ENCODE measurements at regions not wholly inside any gene's neighbourhood (a gene's known extent, or its start where the extent isn't known, plus 50 kb on each side); places are given as distances from the start of the nearest gene placed in this dataset.

GRCh38 chr14:48398675-48399282, 723.4 kb upstream of the MDGA2 start:
- H3K9me3 Mint-ChIP-seq = peaks cover 0 to 4% of the 10 kb centered on the region in 2 experiments; a peak in 3 of 5 replicates
- Histone ChIP-seq H3K14ac (ENCODE audit: insufficient read depth, low read length) (no peak overlapping the region), H4K20me1 (ENCODE audit: control insufficient read depth, insufficient read depth, insufficient read length) (no peaks in the 10 kb centered on the region), H3K79me1 (ENCODE audit: insufficient read depth, low read depth, low read length, poor library complexity, severe bottlenecking) (no peaks in the 10 kb centered on the region), H3K4me1 (ENCODE audit: insufficient read depth, low read length) (peaks cover 2% of the 10 kb centered on the region; the same call in 1 of the 2 replicates), H3K27me3 (ENCODE audit: insufficient read depth, low read length) (no peaks in the 10 kb centered on the region), H3K4me2 (ENCODE audit: insufficient read depth, insufficient read length, low read length) (no peak overlapping the region), H4K8ac (replicated peaks; ENCODE audit: insufficient read length, low read depth, low read length) (no peak overlapping the region), H3K27ac (ENCODE audit: insufficient read length, low read depth, low read length) (no peak overlapping the region), H3K79me2 (ENCODE audit: insufficient read depth, low read length) (no peaks in the 10 kb centered on the region), H2BK120ac (ENCODE audit: low read depth, low read length, poor library complexity, severe bottlenecking) (no peak overlapping the region), H3K9me3 (ENCODE audit: control insufficient read depth, low read depth, low read length) (no peaks in the 10 kb centered on the region), H3T11ph (ENCODE audit: low read length) (no peak overlapping the region), H3K56ac (ENCODE audit: insufficient read length, low read depth, low read length) (no peak overlapping the region), H3K9ac (ENCODE audit: extremely low read depth, insufficient read length, low read length) (no peak overlapping the region), H3K23ac (ENCODE audit: insufficient read length, low read depth, low read length) (no peak overlapping the region), H4K5ac (ENCODE audit: insufficient read length, low read depth, low read length) (no peak overlapping the region), H2AK5ac (ENCODE audit: insufficient read length, low read length) (no peak overlapping the region), H2BK12ac (ENCODE audit: insufficient read length, low read depth, low read length) (no peak overlapping the region), H3K18ac (ENCODE audit: insufficient read length, low read depth, low read length) (no peak overlapping the region), H3K4ac (ENCODE audit: low read depth, low read length) (no peak overlapping the region), H2BK20ac (ENCODE audit: low read depth, low read length, poor library complexity, severe bottlenecking) (no peak overlapping the region), H2BK15ac (ENCODE audit: low read depth, low read length) (no peak overlapping the region), H2BK5ac (ENCODE audit: insufficient read length, low read length) (no peak overlapping the region), H4K91ac (ENCODE audit: insufficient read length, low read depth, low read length) (no peak overlapping the region), H3K23me2 (ENCODE audit: insufficient read length, low read depth, low read length, poor library complexity, severe bottlenecking) (no peaks in the 10 kb centered on the region), H2AFZ (ENCODE audit: low read length) (peak overlapping the region; percentile 89)
- no peak for DNase-seq
- 0 out of 7 replicates have a peak overlapping the region, but pooled peaks of 1 of the 3 experiments have one; percentile 20 for H3K27ac Mint-ChIP-seq
- no peak overlapping the region for H3K4me3 Mint-ChIP-seq
- TF ChIP-seq CTCF (conservative IDR thresholded peaks at IDR 0.05) = peak; percentile 84
- peaks cover 0 to 15% (median 5%) of the 10 kb centered on the region in 3 experiments; a peak in 5 of 7 replicates for H3K36me3 Mint-ChIP-seq (ENCODE audit: insufficient read depth in 1 of 3, low read depth in 3 of 3)
- H3K4me1 Mint-ChIP-seq = peaks cover 22 to 24% of the 10 kb centered on the region in 2 experiments
- no CpG with 5 or more reads among the region's 2 CpGs for WGBS (ENCODE audit: extremely low coverage, insufficient read length, low lambda C conversion rate)
- no peaks in the 10 kb centered on the region for H3K27me3 Mint-ChIP-seq (ENCODE audit: low read depth)

Data from H9 (cell line).